Keratinocyte (primary cell): ENCODE measurements at regions not wholly inside any gene's neighbourhood (a gene's known extent, or its start where the extent isn't known, plus 50 kb on each side); places are given as distances from the start of the nearest gene placed in this dataset.

Experiments
- DNase-seq: peaks from one replicate; pipeline ENCODE4 v3.0.0-alpha.2; 2011; ENCODE audit warnings: low read depth, missing footprints, low spot score
- FAIRE-seq: peaks from 2 replicates; lab custom pipeline; 2011; peaks lifted over from hg19 to GRCh38; lab: Jason Lieb, UNC
- H2AFZ ChIP-seq: 2 replicates; pipeline ENCODE4 v1.6.0; 2012; ENCODE audit warnings: low read length, control low read depth, inconsistent platforms; ENCODE audit not compliant: control insufficient read depth
- H3K27ac ChIP-seq: 2 replicates; pipeline ENCODE4 v1.5.1; 2011; ENCODE audit warnings: low read length; ENCODE audit not compliant: control insufficient read depth, insufficient read depth
- H3K27me3 ChIP-seq: 3 replicates; pipeline ENCODE4 v1.6.0; 2011; ENCODE audit warnings: low read length; ENCODE audit not compliant: control insufficient read depth, insufficient read depth; ENCODE audit errors: extremely low read depth
- H3K36me3 ChIP-seq, 2 experiments: 2 replicates in 1 of 2; 3 replicates in 1 of 2; pipeline ENCODE4 v1.5.1; 2011; ENCODE audit warnings: low read length in 2 of 2, mild to moderate bottlenecking in 1 of 2; ENCODE audit not compliant: control insufficient read depth in 2 of 2, insufficient read depth in 2 of 2; ENCODE audit errors: extremely low read depth in 1 of 2
- H3K4me1 ChIP-seq: 3 replicates; pipeline ENCODE4 v1.5.1; 2011; ENCODE audit warnings: low read length; ENCODE audit not compliant: control insufficient read depth, insufficient read depth; ENCODE audit errors: extremely low read depth
- H3K4me2 ChIP-seq: 3 replicates; pipeline ENCODE4 v1.6.0; 2011; ENCODE audit warnings: low read depth, low read length; ENCODE audit not compliant: control insufficient read depth, insufficient read depth; ENCODE audit errors: extremely low read depth
- H3K4me3 ChIP-seq, 3 experiments: fragments of 200-600 bp in 1 of 3; sonication (generic) in 1 of 3; 2 replicates in 2 of 3; 3 replicates in 1 of 3; pipeline ENCODE4 v1.5.1; 2011 to 2016; ENCODE audit warnings: low read length in 3 of 3, mild to moderate bottlenecking in 3 of 3, control low read depth in 2 of 3, inconsistent platforms in 1 of 3, low read depth in 1 of 3, mixed read lengths in 1 of 3, mixed run types in 1 of 3, moderate library complexity in 1 of 3; ENCODE audit not compliant: control insufficient read depth in 2 of 3, insufficient read depth in 2 of 3; ENCODE audit errors: extremely low read depth in 1 of 3
- H3K79me2 ChIP-seq: 2 replicates; pipeline ENCODE4 v1.6.0; 2012; ENCODE audit warnings: low read length; ENCODE audit not compliant: control insufficient read depth, insufficient read depth
- H3K9ac ChIP-seq: 3 replicates; pipeline ENCODE4 v1.6.0; 2011; ENCODE audit warnings: low read length; ENCODE audit not compliant: control insufficient read depth, insufficient read depth; ENCODE audit errors: extremely low read depth
- H3K9me1 ChIP-seq: 3 replicates; pipeline ENCODE4 v1.6.0; 2011; ENCODE audit warnings: low read length; ENCODE audit not compliant: control insufficient read depth, insufficient read depth; ENCODE audit errors: extremely low read depth
- H3K9me3 ChIP-seq: 2 replicates; pipeline ENCODE4 v1.5.1; 2012; ENCODE audit warnings: low read depth, low read length; ENCODE audit not compliant: control insufficient read depth
- H4K20me1 ChIP-seq: 3 replicates; pipeline ENCODE4 v1.6.0; 2011; ENCODE audit warnings: low read length; ENCODE audit not compliant: control insufficient read depth, insufficient read depth; ENCODE audit errors: extremely low read depth
- EZH2 ChIP-seq: IDR thresholded peaks from one replicate; pipeline ENCODE4 v1.6.1; 2012; ENCODE audit warnings: inconsistent platforms, mild to moderate bottlenecking, low read length, moderate library complexity
- dilution Hi-C: fragments of 300-500 bp; cut with MboI; formaldehyde crosslinking; loops from one replicate; pipeline ENCODE4 v1.7.0; 2020; ENCODE audit warnings: low sequenced_read_pairs; ENCODE audit not compliant: extremely low pct_ligation_motif_present
- TF ChIP-seq, protein P1 (sequence below), 3 experiments: IDR thresholded peaks in 1 of 3; conservative IDR thresholded peaks in 1 of 3; optimal IDR thresholded peaks in 1 of 3; 2 replicates in 2 of 3; 3 replicates in 1 of 3; pipeline versions ENCODE3 to v1.5.1; 2011; ENCODE audit warnings: low read length in 3 of 3, mild to moderate bottlenecking in 3 of 3, moderate library complexity in 2 of 3, control low read depth in 1 of 3, inconsistent platforms in 1 of 3; ENCODE audit not compliant: insufficient read depth in 2 of 3; ENCODE audit errors: extremely low read depth in 1 of 3

DNA sequence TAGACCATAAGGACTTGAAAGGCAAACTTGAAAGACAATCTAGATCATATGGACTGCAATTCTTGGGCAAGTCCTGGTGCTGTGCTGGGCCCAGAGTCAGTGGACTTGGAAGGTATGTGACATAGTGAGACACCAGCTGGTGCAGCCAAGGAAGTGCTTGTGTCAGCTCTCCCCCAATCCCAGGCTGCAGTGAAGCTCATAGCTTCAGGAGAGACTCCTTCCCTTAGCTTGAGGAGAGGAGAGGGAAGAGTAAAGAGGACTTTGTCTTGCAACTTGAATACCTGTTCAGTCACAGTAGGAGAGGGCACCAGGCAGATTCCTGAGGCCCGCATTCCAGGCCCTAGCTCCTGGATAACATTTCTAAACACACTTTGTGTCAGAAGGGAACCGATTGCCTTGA, 127.4 kb upstream of the ZPLD1 start:
- Histone ChIP-seq H3K9me1 (no peaks in the 10 kb centered on the region), H3K9ac (no peak overlapping the region), H3K4me3 (no peak overlapping the region), H4K20me1 (no peaks in the 10 kb centered on the region), H3K4me1 (no peaks in the 10 kb centered on the region), H3K9me3 (no peaks in the 10 kb centered on the region), H3K4me2 (no peak overlapping the region), H3K27ac (no peak overlapping the region), H3K79me2 (no peaks in the 10 kb centered on the region), H3K27me3 (no peaks in the 10 kb centered on the region), H3K36me3 (no peaks in the 10 kb centered on the region), H2AFZ (no peak overlapping the region)
- no peak for FAIRE-seq
- dilution Hi-C loops: no loop called here
- no peak for DNase-seq
- no peak for TF ChIP-seq EZH2
- TF ChIP-seq, protein P1, sequence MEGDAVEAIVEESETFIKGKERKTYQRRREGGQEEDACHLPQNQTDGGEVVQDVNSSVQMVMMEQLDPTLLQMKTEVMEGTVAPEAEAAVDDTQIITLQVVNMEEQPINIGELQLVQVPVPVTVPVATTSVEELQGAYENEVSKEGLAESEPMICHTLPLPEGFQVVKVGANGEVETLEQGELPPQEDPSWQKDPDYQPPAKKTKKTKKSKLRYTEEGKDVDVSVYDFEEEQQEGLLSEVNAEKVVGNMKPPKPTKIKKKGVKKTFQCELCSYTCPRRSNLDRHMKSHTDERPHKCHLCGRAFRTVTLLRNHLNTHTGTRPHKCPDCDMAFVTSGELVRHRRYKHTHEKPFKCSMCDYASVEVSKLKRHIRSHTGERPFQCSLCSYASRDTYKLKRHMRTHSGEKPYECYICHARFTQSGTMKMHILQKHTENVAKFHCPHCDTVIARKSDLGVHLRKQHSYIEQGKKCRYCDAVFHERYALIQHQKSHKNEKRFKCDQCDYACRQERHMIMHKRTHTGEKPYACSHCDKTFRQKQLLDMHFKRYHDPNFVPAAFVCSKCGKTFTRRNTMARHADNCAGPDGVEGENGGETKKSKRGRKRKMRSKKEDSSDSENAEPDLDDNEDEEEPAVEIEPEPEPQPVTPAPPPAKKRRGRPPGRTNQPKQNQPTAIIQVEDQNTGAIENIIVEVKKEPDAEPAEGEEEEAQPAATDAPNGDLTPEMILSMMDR (optimal IDR thresholded peaks at IDR 0.05 in 1 of 3, IDR thresholded peaks at IDR 0.05 in 1 of 3, conservative IDR thresholded peaks at IDR 0.05 in 1 of 3; ENCODE audit: extremely low read depth in 1 of 3, insufficient read depth in 2 of 3, low read length in 3 of 3): peak in 1 of 3 experiments; percentile 6

DNA sequence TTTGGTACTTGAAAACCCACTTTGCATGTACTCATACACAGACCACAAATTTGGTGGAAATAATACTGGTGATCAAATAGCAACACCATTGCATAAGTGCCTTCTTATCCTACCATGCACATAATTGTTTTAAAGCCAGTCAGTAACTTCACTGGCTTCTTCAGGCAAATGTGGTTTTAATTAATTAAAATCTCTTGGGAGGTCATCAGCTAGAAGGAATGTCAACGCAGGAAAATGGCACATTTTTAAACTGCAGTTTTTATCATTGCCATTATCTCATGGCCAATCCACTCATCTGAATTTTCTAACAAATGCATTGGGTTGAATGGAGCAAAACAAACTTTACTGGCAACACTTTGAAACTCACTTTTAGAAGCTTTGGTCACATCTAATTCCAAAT, 105.7 kb upstream of the ZPLD1 start:
- Histone ChIP-seq H3K9ac (no peak overlapping the region), H3K36me3 (no peaks in the 10 kb centered on the region), H3K9me3 (no peaks in the 10 kb centered on the region), H3K9me1 (no peaks in the 10 kb centered on the region), H3K79me2 (no peaks in the 10 kb centered on the region), H2AFZ (no peak overlapping the region), H4K20me1 (no peaks in the 10 kb centered on the region), H3K27ac (no peak overlapping the region), H3K4me3 (no peak overlapping the region), H3K27me3 (no peaks in the 10 kb centered on the region), H3K4me1 (no peaks in the 10 kb centered on the region), H3K4me2 (no peak overlapping the region)
- dilution Hi-C loops: no loop called here
- FAIRE-seq (no peak), DNase-seq (no peak)
- TF ChIP-seq, protein P1 (optimal IDR thresholded peaks at IDR 0.05 in 1 of 3, IDR thresholded peaks at IDR 0.05 in 1 of 3, conservative IDR thresholded peaks at IDR 0.05 in 1 of 3; ENCODE audit: extremely low read depth in 1 of 3, insufficient read depth in 2 of 3, low read length in 3 of 3): no peak
- TF ChIP-seq EZH2: no peak
